H9 (cell line): ENCODE measurements at regions not wholly inside any gene's neighbourhood (a gene's known extent, or its start where the extent isn't known, plus 50 kb on each side); places are given as distances from the start of the nearest gene placed in this dataset.

Experiments used
- DNase-seq: peaks from one replicate; pipeline ENCODE4 v3.0.0-alpha.2; 2017
- H2AFZ ChIP-seq: one replicate; pipeline ENCODE4 v1.6.1; 2013; ENCODE audit warnings: mild to moderate bottlenecking, low read length, control low read depth, moderate library complexity
- H2AK5ac ChIP-seq: 2 replicates; pipeline ENCODE4 v1.6.1; 2013; ENCODE audit warnings: low read length, control low read depth, mixed read lengths; ENCODE audit not compliant: insufficient read length
- H2BK120ac ChIP-seq: one replicate; pipeline ENCODE4 v1.6.1; 2013; ENCODE audit warnings: low read depth, mild to moderate bottlenecking, low read length, control low read depth, inconsistent platforms; ENCODE audit not compliant: poor library complexity, severe bottlenecking
- H2BK12ac ChIP-seq: 2 replicates; pipeline ENCODE4 v1.6.1; 2013; ENCODE audit warnings: low read length, control low read depth, mixed read lengths, low read depth; ENCODE audit not compliant: insufficient read length
- H2BK15ac ChIP-seq: 2 replicates; pipeline ENCODE4 v1.6.1; 2013; ENCODE audit warnings: low read depth, low read length, control low read depth
- H2BK20ac ChIP-seq: one replicate; pipeline ENCODE4 v1.6.1; 2013; ENCODE audit warnings: low read depth, mild to moderate bottlenecking, low read length, control low read depth, inconsistent platforms; ENCODE audit not compliant: poor library complexity, severe bottlenecking
- H2BK5ac ChIP-seq: 2 replicates; pipeline ENCODE4 v1.6.1; 2013; ENCODE audit warnings: low read length, control low read depth, mixed read lengths; ENCODE audit not compliant: insufficient read length
- H3K14ac ChIP-seq: 2 replicates; pipeline ENCODE4 v1.6.1; 2013; ENCODE audit warnings: low read length, control low read depth; ENCODE audit not compliant: insufficient read depth
- H3K18ac ChIP-seq: 2 replicates; pipeline ENCODE4 v1.6.1; 2013; ENCODE audit warnings: low read depth, mild to moderate bottlenecking, mixed read lengths, low read length, control low read depth; ENCODE audit not compliant: insufficient read length
- H3K23ac ChIP-seq: 2 replicates; pipeline ENCODE4 v1.6.1; 2013; ENCODE audit warnings: low read length, control low read depth, mixed read lengths, low read depth; ENCODE audit not compliant: insufficient read length
- H3K23me2 ChIP-seq: 2 replicates; pipeline ENCODE4 v1.6.1; 2013; ENCODE audit warnings: low read depth, mild to moderate bottlenecking, mixed read lengths, low read length, control low read depth; ENCODE audit not compliant: insufficient read length, poor library complexity, severe bottlenecking
- H3K27ac ChIP-seq: 2 replicates; pipeline ENCODE4 v1.5.1; 2013; ENCODE audit warnings: low read length, control low read depth, mixed read lengths, low read depth; ENCODE audit not compliant: insufficient read length
- H3K27me3 ChIP-seq: 2 replicates; pipeline ENCODE4 v1.6.1; 2013; ENCODE audit warnings: low read length, control low read depth, inconsistent platforms; ENCODE audit not compliant: insufficient read depth
- H3K4ac ChIP-seq: 2 replicates; pipeline ENCODE4 v1.6.1; 2013; ENCODE audit warnings: low read depth, mild to moderate bottlenecking, control low read depth, inconsistent platforms, low read length, moderate library complexity
- H3K4me1 ChIP-seq: 2 replicates; pipeline ENCODE4 v1.6.1; 2013; ENCODE audit warnings: low read length, control low read depth, inconsistent platforms; ENCODE audit not compliant: insufficient read depth
- H3K4me2 ChIP-seq: 2 replicates; pipeline ENCODE4 v1.6.1; 2013; ENCODE audit warnings: low read length, control low read depth, mixed read lengths; ENCODE audit not compliant: insufficient read length, insufficient read depth
- H3K56ac ChIP-seq: 2 replicates; pipeline ENCODE4 v1.6.1; 2013; ENCODE audit warnings: low read depth, mild to moderate bottlenecking, mixed read lengths, low read length, control low read depth; ENCODE audit not compliant: insufficient read length
- H3K79me1 ChIP-seq: 2 replicates; pipeline ENCODE4 v1.6.1; 2013; ENCODE audit warnings: low read depth, mild to moderate bottlenecking, moderate library complexity, low read length, control low read depth, inconsistent platforms; ENCODE audit not compliant: insufficient read depth, poor library complexity, severe bottlenecking
- H3K79me2 ChIP-seq: 2 replicates; pipeline ENCODE4 v1.6.1; 2013; ENCODE audit warnings: low read length, control low read depth, inconsistent platforms; ENCODE audit not compliant: insufficient read depth
- H3K9ac ChIP-seq: 2 replicates; pipeline ENCODE4 v1.6.1; 2013; ENCODE audit warnings: low read length, control low read depth, mixed read lengths; ENCODE audit not compliant: insufficient read length; ENCODE audit errors: extremely low read depth
- H3K9me3 ChIP-seq: one replicate; pipeline ENCODE4 v1.6.1; 2013; ENCODE audit warnings: low read depth, low read length, inconsistent platforms; ENCODE audit not compliant: control insufficient read depth
- H3T11ph ChIP-seq: one replicate; pipeline ENCODE4 v1.6.1; 2013; ENCODE audit warnings: mild to moderate bottlenecking, low read length, control low read depth, inconsistent platforms
- H4K20me1 ChIP-seq: one replicate; pipeline ENCODE4 v1.6.1; 2013; ENCODE audit not compliant: control insufficient read depth, insufficient read length, insufficient read depth
- H4K5ac ChIP-seq: 2 replicates; pipeline ENCODE4 v1.6.1; 2013; ENCODE audit warnings: low read depth, mild to moderate bottlenecking, mixed read lengths, low read length, control low read depth; ENCODE audit not compliant: insufficient read length
- H4K8ac ChIP-seq: replicated peaks from 2 replicates; pipeline ENCODE4 v1.6.1; 2013; ENCODE audit warnings: low read length, control low read depth, mixed read lengths, low read depth; ENCODE audit not compliant: insufficient read length
- H4K91ac ChIP-seq: 2 replicates; pipeline ENCODE4 v1.6.1; 2013; ENCODE audit warnings: low read depth, mild to moderate bottlenecking, moderate library complexity, mixed read lengths, low read length, control low read depth; ENCODE audit not compliant: insufficient read length
- H3K27ac Mint-ChIP-seq, 3 experiments: 2 replicates in 2 of 3; 3 replicates in 1 of 3; pipeline ENCODE4 v1.8.0; 2020 to 2021; ENCODE audit warnings: mixed read lengths in 3 of 3, mild to moderate bottlenecking in 1 of 3, moderate library complexity in 1 of 3
- H3K27me3 Mint-ChIP-seq: 2 replicates; pipeline ENCODE4 v1.8.0; 2021; ENCODE audit warnings: low read depth, mild to moderate bottlenecking, moderate library complexity, mixed read lengths
- H3K36me3 Mint-ChIP-seq, 3 experiments: 2 replicates in 2 of 3; 3 replicates in 1 of 3; pipeline ENCODE4 v1.8.0; 2020 to 2021; ENCODE audit warnings: low read depth in 3 of 3, mixed read lengths in 3 of 3; ENCODE audit not compliant: insufficient read depth in 1 of 3
- H3K4me1 Mint-ChIP-seq, 2 experiments: 2 replicates each; pipeline ENCODE4 v1.8.0; 2020; ENCODE audit warnings: mixed read lengths in 2 of 2
- H3K4me3 Mint-ChIP-seq, 2 experiments: 2 replicates in 1 of 2; 3 replicates in 1 of 2; pipeline ENCODE4 v1.8.0; 2020 to 2021; ENCODE audit warnings: mild to moderate bottlenecking in 2 of 2, mixed read lengths in 2 of 2, moderate library complexity in 1 of 2
- H3K9me3 Mint-ChIP-seq, 2 experiments: 2 replicates in 1 of 2; 3 replicates in 1 of 2; pipeline ENCODE4 v1.8.0; 2020; ENCODE audit warnings: mild to moderate bottlenecking in 2 of 2, mixed read lengths in 2 of 2, moderate library complexity in 1 of 2
- CTCF ChIP-seq: fragments of 200-600 bp; sonication (generic); conservative IDR thresholded peaks from 3 replicates; pipeline ENCODE4 v1.8.0; 2021; ENCODE audit warnings: antibody characterized with exemption, mild to moderate bottlenecking
- WGBS: extraction: QIAGEN DNeasy Blood & Tissue Kit; methylation state at CpG from one replicate; pipeline ENCODE4 v1.1.7; 2013; ENCODE audit warnings: missing lambda C conversion rate, low lambda C conversion rate, mixed read lengths; ENCODE audit not compliant: insufficient read length; ENCODE audit errors: extremely low coverage; 5-methylcytosine and 5-hydroxymethylcytosine counted together

- no peaks in the 10 kb centered on the region for H3K4me1 Mint-ChIP-seq
- Histone ChIP-seq H3K9ac (no peak overlapping the region), H2AK5ac (no peak overlapping the region), H3K79me2 (no peaks in the 10 kb centered on the region), H2AFZ (no peak overlapping the region), H3K23me2 (no peaks in the 10 kb centered on the region), H2BK12ac (no peak overlapping the region), H3K4ac (no peak overlapping the region), H3K4me2 (no peak overlapping the region), H3K14ac (no peak overlapping the region), H3K27ac (no peak overlapping the region), H2BK20ac (no peak overlapping the region), H4K8ac (no peak overlapping the region), H3K18ac (no peak overlapping the region), H3K27me3 (no peaks in the 10 kb centered on the region), H4K20me1 (no peaks in the 10 kb centered on the region), H2BK120ac (no peak overlapping the region), H3K23ac (no peak overlapping the region), H4K91ac (no peak overlapping the region), H3K79me1 (no peaks in the 10 kb centered on the region), H2BK5ac (no peak overlapping the region), H4K5ac (no peak overlapping the region), H3K4me1 (no peaks in the 10 kb centered on the region), H3K56ac (no peak overlapping the region), H3K9me3 (peaks cover 19% of the 10 kb centered on the region), H3T11ph (no peak overlapping the region), H2BK15ac (no peak overlapping the region)
- DNase-seq, result no peak
- no peak overlapping the region for H3K4me3 Mint-ChIP-seq
- peaks cover 64 to 72% of the 10 kb centered on the region in 2 experiments for H3K9me3 Mint-ChIP-seq
- no CpG with 5 or more reads among the region's 5 CpGs for WGBS
- no peak for TF ChIP-seq CTCF
- peaks cover 0 to 2% (median 0%) of the 10 kb centered on the region in 3 experiments; a peak in 1 of 7 replicates for H3K36me3 Mint-ChIP-seq
- H3K27ac Mint-ChIP-seq, result no peak overlapping the region
- H3K27me3 Mint-ChIP-seq, result no peaks in the 10 kb centered on the region
Observed at GRCh38 chrX:44723426-44723825, 120.4 kb upstream of the DUSP21 start.
